NCI-H2029 (cell line): ENCODE measurements at regions not wholly inside any gene's neighbourhood (a gene's known extent, or its start where the extent isn't known, plus 50 kb on each side); places are given as distances from the start of the nearest gene placed in this dataset.

Experiments used
- DNase-seq: peaks from one replicate; lab custom pipeline; 2025; lab: John Stamatoyannopoulos, UW

DNA sequence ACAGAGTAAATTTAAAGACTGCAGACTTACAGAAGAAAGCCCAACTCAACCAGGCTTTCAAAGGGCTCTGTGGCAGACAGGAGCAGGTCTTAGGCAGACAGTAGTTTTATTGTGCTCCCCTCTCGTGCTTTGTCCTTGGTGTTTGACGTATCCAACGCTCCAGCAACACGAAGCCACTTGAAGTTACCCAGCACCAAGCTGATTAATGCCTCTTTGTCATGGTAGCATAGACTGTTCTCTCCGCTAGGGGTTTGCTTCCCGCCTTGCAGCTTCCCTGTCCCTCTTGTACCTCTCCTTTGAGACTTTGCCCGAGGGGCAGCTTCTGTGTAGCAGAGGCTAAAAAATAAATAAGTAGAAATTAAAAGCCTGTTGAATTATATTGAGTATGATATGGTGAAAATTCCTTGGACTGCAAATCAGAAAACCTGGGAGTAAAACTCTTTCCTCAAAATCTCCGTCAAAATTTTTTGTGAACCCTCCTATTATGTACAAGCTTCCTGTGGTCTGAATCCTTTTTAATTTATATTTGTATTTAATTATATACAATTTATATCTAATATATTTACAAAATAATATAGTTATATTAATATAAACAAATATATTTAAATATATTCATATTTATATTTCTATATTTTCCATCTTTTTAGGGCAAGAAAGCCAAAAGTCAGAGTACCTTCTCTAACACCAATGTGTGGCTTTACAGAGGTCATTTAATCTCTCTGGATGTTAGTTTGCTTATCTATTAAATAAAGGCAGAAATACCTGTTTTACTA, 405.4 kb downstream of the DMAC1 start:
- no peak for DNase-seq

DNA sequence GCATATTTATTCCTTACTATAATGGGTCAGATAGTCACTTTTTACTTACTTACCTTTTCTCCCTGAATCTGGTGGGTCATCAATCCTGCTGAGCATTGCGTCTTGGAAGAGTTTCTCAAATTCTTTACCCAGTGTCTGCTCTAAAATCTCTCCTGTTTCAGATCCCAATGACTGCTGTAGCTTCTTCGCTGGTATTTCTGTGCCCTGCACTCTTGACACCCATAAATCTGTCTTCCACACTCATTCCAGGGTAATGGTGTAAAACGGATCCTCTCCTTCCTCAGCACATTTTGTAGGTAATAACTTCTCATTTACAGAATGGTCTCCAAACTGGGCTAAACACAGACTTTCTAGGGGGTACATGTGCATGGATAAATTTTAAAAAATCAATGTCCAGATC, 407.4 kb downstream of the DMAC1 start:
- DNase-seq: no peak

DNA sequence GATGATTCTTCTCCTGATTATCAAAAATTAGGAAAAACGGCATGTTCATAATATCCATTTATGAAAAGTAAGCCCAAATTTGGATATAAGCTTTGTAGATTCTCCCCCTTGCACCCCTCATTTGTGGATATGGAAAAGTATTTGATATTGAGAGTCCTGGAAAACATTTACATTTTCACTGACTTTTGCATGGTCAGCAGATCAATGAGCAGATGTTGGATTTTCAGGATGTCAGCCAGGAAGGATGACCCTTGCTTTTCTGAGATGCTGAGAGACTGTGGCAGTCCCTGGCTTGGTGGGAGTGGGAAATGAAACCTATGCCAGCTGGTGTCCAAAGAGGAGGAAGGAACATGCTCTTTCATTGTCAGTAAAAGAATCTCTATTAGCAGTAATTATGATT, 410.8 kb downstream of the DMAC1 start:
- no peak for DNase-seq

DNA sequence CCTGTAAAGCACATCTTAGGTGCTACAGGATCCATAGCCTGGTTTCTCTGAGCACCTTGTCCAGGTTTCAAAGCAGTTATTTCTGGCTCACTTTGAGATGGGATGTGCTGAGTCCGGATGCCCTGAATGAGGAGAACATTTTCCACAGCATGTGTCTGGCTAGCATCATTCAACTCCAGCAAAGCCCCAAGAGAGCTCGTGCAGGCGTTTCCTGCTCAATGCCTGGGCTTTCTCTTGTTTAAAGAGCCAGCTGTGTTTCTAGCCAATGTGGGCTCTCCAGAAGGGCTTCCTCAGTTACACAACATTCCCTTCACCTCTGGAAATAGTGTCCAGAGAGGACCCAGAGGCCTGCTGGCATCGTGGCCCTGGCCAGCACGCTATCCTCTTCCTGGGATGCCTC, 411.7 kb downstream of the DMAC1 start:
- DNase-seq: no peak

DNA sequence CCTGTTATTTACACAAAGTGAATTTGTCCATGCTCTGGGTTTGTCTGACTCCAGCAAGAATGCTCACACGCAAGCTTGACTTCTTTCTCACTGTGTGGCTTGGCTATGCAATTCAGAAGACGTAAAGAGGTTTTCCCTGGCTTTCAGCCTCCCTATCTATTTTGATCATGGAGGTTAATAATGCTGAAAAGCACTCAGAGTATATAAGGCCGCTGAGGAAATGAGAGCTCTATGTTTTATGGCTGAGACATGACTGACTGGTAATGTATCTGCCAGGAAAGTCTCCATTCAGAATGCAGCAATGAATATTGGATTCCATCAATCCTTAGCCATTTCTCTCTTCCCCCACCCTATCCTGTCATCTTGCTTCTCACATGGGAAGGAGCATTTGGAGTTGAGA, 417.3 kb downstream of the DMAC1 start:
- no peak for DNase-seq

DNA sequence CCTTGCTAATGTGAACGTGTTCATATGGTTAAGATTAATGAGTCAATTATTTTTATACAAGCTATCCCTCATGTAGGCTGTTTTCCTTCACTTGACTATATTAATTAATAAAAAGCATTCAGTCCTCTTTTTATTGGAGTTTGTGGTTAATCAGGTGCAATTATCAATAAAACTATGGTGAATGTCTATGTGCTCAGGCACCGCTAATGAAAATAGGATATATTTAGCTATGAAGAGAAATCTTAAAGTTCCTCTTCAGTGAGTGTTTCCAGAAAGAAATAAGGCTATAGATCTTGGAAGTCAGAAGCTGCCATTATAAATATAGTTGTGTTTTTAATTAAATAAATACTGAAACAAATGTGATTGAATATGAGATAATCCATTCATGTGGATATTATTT, 422.1 kb downstream of the DMAC1 start:
- DNase-seq: no peak

DNA sequence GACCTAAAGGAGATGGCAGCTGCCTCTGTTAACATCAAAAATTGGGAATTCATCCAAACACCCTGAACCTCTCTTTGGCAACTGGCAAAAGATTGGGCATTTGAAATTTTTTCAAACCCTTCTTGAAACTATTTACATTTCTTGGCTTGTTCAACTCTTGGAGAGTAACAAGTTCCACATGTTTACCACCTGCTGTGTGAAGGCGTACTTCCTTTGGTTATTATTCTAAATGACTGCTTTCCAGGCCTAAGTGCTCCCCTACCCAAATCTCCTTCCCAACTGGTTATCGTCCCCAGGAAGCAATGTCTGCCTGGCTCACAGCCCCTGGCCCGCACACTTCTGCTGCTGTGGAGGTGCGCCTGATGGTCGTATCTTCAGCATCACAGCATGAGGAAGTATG, 422.7 kb downstream of the DMAC1 start:
- no peak for DNase-seq

DNA sequence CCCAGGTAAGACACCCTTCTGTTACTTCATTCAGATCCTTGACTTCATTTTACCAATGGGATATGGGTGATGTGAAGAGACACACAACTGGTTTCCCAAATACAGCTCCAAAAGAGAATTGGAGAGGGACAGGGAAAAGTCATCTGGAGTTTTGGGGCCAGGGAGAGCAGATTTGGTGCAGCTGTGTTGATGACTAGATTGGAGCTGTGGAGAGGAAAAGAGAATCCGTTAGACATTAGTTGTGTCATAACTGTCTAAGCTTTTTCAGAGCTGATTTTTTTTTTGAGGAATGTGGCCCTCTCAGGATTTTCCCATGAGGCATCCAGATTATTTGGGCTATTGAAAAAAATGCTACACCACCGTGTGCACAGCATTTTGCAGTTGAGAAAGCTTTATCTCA, 423.4 kb downstream of the DMAC1 start:
- no peak for DNase-seq

DNA sequence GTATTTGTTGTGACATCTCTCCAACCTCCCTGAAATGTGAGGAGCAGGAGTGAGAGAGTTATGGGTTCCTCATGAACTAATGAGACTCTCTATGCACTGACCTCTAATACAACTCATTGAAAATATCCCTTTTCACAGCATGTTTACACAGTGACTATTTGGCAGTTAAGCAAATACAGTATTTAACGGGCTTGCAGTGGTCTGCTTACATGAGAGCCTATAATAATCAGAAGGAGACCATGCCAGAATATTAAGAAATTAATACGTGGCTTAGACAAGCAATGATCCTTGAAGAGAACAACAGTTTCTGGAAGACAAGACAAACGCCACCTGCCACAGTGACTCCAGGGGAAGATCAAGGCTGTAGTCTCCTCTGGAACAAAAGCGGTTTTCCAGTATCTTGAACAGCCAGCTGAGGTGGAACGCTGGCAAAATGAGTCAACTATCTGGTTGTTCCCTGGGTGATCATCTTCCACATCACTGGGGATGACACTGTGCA, 424.5 kb downstream of the DMAC1 start:
- DNase-seq: peak; percentile 26

DNA sequence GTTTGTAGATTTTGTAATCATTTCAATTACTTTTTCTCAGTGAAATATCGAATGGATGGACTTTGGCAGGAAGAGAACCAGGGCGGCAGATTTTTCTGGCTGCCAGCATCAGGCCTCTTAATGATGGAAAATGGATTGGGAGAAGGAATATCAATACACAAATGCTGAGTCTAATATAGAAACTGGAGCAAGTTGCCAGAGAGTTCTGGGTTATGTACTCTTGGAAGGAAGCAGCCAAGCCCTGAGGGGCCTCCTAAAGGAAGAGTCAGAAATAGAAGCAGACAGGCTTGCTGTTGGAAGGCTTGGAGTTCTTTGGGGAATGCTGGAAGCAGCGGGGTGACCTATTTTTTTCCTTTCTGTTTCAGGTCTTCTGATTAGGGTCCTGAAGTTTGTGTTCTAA, 428.6 kb downstream of the DMAC1 start:
- DNase-seq: no peak

DNA sequence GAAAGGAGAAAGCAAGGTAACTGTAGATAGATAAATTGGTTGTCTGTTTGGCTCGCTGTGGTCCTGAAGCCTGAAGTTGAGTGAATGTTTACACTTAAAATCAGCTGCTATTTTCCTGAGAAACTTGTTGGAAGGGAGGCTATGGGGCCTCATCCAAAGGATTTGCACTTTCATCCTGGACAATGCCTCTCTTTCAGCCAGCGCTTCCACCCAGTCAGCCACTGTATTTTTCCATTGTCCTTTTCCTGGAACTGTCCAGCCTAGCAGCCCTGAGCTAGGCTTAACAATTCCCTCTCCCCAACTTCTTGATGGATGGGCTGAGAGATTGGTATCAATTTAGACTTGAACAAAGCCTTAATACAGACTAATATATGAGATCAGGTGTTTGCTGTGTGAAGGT, 429.2 kb downstream of the DMAC1 start:
- DNase-seq: no peak

DNA sequence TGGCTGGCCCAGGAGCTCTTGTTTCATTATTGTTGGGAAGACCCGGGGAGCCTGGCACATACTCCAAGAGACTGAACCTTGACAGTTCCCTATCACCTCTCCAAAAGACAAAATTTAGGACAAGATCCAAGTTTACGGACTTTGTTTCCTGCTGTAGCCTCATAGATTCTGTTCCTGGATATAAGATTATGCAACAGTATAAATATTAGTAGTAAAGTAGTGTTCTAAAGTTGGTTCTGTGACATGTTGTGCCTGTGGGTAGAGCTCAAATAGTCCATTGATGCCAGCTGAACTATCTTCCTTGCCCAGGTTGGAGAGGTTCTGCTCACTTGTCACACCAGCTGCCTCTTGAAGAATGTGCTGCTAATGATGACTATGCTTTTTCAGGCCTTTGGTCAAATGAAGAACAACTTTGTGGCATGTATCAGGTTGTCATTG, 430.2 kb downstream of the DMAC1 start:
- DNase-seq: no peak

DNA sequence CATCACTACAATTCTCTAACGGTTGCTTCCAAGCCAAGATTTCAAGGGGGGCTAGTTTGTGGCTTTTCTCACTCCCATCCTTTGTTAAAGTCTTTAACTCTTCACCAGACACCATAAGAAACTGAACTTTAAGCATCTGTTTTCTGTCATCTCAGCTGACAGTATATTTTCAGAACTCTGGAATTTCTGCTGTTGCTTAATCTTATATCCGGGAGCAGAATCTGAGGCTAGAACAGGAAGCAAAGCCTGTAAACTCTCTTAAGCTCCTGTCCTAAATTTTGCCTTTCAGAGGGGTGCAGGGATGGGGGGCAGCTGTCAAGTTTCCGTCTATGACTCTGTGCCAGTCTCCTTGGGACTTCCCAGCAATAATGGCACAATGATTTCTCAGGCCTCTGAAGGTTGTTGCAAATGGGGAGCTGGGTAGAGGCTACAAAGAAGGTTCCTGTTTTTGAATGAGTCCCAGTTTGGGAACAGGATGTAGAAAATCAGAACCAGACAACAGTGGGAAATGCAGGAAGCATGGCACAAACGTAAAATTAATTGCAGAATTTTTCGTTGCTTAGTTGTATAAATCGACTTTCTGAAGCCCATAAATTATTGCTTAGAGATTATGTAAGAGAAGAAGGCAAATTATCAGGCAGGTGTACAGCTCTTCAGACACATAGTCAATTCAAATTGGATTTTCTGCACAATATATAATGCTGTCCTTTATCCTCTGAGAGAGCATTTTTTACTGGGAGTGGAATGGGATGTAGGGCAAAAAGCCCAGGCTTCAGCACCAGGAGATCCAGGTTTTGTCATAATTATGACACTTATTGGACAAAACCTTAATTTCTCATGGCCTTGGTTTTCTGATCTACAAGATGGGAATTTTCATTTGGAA, 430.9 kb downstream of the DMAC1 start:
- no peak for DNase-seq

DNA sequence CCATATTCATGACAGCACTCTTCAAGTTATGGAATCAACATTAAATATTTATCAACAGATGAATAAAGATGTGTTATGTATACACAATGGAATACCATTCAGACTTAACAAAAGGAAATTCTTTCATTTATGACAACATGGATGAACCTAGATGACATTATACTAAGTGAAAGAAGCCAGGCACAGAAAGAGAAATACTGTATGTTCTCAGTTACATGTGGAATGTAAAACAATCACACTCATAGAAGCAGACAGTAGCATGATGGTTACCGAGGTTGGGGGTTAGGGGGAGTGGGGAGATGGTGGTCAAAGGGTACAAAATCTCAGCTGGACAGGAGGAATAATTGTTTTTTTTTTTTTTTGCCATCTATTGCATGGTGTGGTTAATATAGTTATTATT, 431.9 kb downstream of the DMAC1 start:
- DNase-seq: no peak

DNA sequence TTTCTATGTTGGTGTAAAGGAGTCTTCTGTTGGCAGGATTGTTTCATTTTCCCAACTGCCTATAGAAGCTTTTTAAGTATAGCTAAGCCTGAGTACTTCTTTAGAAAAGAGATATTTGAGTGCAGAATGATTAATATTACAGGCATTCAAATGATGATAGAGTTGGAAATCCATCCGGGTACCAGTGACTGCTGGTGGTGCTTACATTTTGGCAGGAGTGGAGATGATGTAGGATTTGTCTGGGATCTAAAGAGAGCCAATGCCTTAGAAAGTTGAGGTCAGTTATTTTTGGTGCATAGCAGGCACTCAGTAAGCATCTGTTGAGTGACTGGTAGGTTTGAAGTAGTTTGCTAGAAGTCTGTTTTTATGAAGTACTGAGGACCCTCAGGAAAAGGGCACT, 433.5 kb downstream of the DMAC1 start:
- no peak for DNase-seq

DNA sequence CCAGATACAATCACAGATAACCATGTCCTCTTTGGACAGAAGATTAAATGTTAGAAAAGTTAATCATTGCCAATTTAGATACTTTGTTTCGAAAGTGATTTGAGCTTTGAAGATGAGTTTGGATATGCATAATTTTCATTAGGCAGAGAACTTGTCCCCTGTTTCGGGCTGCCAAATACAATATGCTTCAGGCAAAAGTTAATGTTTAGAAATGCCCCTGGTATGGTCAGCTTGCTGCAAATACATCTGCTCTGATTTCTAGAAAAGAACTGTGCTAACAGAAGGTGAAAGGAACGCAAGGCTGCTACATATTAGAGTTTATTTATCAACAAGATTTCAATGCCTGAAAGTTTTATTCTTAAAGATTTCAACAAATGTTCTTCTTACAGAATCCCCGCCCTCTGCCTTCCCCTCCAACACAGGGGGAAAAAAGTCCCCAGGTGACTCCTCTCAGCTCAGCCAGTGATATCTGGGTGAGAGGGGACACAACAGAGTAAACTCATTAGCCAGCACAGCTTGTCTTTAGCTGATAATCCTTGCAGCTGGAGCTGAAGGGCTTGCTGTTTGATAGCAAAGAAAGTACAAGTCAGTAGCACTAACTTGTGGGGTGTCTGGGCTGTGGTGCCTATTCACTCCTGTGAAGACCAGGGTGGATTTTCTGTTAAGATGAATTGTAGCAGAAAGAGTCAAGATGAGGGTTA, 435.7 kb downstream of the DMAC1 start:
- DNase-seq: no peak

DNA sequence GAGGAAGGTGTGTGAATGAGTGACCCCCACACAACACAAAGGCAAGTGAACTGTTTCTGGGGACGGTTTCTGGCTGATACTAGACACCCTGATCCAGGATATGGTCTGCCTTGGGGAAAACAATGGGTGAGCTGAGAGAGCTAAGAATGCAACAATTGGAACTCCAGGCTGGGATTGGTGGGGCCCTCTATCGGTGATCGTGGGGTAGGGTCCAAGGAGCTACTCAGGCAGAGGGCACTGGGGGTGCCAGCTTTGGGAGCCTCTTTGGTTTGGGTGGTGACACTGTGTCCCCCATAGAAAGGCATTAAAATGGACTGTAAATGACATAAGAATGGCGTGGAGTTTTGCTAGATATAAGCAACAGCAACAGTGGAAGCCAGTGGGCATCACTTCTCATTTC, 439.1 kb downstream of the DMAC1 start:
- DNase-seq: no peak

DNA sequence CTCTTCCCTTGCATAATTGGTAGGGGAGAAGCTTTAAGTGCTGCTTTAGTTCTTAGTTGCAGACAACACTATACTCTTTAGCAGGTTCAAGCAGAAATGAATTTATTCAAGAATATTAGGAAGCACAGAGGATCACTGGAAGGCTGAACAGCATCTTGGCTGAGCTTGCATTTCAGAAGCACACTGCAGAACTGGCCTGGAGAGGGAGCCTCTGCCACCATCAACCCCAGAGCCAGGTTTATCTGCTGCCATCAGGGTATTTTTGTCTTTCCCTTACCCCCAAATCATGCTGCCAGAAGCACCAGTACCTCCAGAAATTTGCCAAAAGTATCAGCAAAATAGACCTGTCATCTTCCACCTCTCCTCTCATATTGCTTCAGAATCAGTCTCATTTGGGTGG, 440.7 kb downstream of the DMAC1 start:
- no peak for DNase-seq

DNA sequence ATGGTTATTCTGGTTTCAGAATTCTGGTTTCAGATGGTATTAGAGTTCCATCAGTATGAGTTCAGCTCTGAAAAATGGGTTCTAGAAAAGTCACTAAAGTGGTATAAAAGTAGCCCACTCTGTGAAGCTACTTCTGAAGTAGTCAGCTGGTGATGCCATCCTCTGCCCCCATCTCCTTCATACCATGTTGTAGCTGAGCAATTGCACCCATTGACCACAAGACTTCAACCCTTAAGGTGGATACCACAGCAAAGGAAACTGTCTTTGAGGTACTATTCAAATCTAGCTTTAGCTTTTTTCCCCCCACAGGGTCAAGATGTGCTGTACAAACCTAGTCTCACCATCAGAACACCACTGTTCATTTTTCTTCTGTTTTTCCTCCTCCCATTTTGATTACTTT, 444.9 kb downstream of the DMAC1 start:
- no peak for DNase-seq

DNA sequence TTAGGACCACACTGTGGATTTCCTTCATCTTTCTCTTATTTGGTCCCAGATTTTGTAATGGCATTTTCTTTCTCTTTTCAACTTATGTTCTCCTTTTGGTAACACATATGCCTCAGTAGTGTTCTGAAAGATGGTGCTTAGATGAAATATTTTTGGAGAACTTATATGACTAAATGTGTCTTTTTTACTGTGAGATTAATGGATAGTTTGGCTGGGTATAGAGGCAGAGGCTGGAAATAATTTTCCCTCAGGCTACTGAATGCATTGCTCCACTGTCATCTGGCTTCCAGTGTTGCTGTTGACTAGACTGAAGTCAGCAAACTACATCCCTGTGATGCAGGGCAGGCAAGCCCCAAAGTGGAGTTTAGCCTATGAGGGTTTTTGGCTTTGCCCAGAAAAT, 450.9 kb downstream of the DMAC1 start:
- DNase-seq: no peak

DNA sequence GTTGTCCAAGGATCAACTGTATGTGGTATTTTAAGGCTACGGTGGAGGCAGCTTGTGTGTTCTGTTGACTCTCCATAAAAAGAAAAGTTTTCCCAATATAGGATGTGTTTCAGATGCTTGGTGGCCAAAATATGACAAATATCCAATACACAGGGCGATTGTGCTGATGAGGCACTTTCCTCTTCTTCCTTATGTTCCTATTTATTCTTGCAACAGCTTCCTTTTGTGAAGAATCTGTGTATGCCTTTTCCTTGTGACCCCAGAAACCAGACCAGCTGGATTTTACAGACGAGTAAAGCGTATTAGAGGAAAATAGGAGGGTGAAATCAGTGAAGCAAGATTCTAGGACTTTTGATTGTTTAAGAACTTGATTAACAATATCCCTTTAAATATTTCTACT, 452.0 kb downstream of the DMAC1 start:
- no peak for DNase-seq

DNA sequence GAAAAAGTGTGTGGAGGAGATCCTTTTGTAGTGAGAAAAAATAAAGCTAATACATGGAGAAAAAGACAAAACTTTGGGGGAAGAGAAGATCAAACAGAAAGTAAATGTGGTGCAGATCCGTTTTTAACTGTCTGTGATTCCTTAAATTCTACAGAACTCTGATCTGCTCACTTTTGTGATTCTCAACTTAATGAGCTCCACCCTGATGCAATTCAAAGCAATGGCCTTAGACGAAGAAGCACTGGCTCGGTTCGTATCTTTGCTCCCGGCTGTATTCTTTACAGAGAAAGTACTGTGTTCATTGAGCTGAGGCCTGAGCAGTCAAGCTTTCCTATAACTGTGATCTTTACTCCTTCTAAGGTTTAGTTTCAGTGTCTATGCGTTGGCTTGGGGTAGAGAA, 453.4 kb downstream of the DMAC1 start:
- no peak for DNase-seq

DNA sequence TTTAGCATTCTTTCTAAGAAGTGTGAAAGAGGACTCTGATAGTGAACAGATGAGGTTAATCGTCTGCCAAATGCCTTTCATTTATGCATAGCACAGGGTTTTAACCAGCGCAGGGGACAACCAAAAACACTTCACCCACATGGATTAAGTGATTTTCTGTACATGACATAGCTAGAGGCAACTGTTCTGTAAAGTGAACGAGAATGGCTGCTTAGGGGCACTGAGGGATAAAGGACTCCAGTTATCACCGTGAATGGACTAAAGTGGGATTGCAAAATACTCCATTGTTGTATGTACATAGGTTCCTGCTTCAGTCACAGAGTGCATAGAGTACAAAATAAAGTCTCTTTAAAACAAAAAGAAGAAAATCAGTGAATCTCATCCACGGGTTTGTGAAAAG, 456.8 kb downstream of the DMAC1 start:
- no peak for DNase-seq
